Cerebellar cortex (tissue), 1 donor: ENCODE measurements at regions not wholly inside any gene's neighbourhood (a gene's known extent, or its start where the extent isn't known, plus 50 kb on each side); places are given as distances from the start of the nearest gene placed in this dataset.
A peak's percentile ranks its signal among the peaks of the same experiment; 100 is the strongest.

Experiments
- DNase-seq: peaks from one replicate; pipeline ENCODE4 v3.0.0-alpha.2; 2015; ENCODE audit warnings: low spot score

GRCh38 chr5:33297760-33298216 is 143.0 kb upstream of the TARS1 start:
- no peak for DNase-seq

- peak; percentile 10 for DNase-seq
These were observed 141.1 kb upstream of the TARS1 start for GRCh38 chr5:33299621-33300208.

GRCh38 chr5:33300209-33300742 is 140.5 kb upstream of the TARS1 start:
- no peak for DNase-seq

GRCh38 chr5:33303579-33304095 is 137.1 kb upstream of the TARS1 start:
- no peak for DNase-seq

GRCh38 chr5:33304601-33305000 is 136.2 kb upstream of the TARS1 start:
- no peak for DNase-seq

- DNase-seq, result no peak
These were observed 135.2 kb upstream of the TARS1 start for GRCh38 chr5:33305572-33305971.

GRCh38 chr5:33306758-33307157 is 134.0 kb upstream of the TARS1 start:
- no peak for DNase-seq

GRCh38 chr5:33308586-33308985 is 132.2 kb upstream of the TARS1 start:
- DNase-seq, result no peak

- DNase-seq, result no peak
These were observed 131.7 kb upstream of the TARS1 start for GRCh38 chr5:33309068-33309467.

GRCh38 chr5:33309536-33310345 is 131.0 kb upstream of the TARS1 start:
- no peak for DNase-seq

GRCh38 chr5:33310451-33310850 is 130.3 kb upstream of the TARS1 start:
- no peak for DNase-seq

GRCh38 chr5:33311893-33312292 is 128.9 kb upstream of the TARS1 start:
- no peak for DNase-seq

- no peak for DNase-seq
These were observed 127.9 kb upstream of the TARS1 start for GRCh38 chr5:33312571-33313549.

- DNase-seq, result no peak
These were observed 125.6 kb upstream of the TARS1 start for GRCh38 chr5:33315189-33315588.

GRCh38 chr5:33316773-33317172 is 124.0 kb upstream of the TARS1 start:
- DNase-seq, result no peak

GRCh38 chr5:33317271-33317670 is 123.5 kb upstream of the TARS1 start:
- no peak for DNase-seq

GRCh38 chr5:33319151-33319550 is 121.6 kb upstream of the TARS1 start:
- DNase-seq, result no peak

- DNase-seq, result no peak
These were observed 120.9 kb upstream of the TARS1 start for GRCh38 chr5:33319841-33320240.

GRCh38 chr5:33321026-33321425 is 119.7 kb upstream of the TARS1 start:
- DNase-seq, result no peak

GRCh38 chr5:33322632-33323031 is 118.1 kb upstream of the TARS1 start:
- no peak for DNase-seq

- no peak for DNase-seq
These were observed 116.0 kb upstream of the TARS1 start for GRCh38 chr5:33324667-33325307.
